GM23338 (cell line): ENCODE measurements at regions not wholly inside any gene's neighbourhood (a gene's known extent, or its start where the extent isn't known, plus 50 kb on each side); places are given as distances from the start of the nearest gene placed in this dataset.

Experiments
- ATAC-seq: fragments of 200-7000 bp; cut with Tn5 transposase; 3 replicates; pipeline ENCODE4 v1.9.1; 2020
- DNase-seq: peaks from one replicate; pipeline ENCODE4 v3.0.0-alpha.2; 2015; ENCODE audit warnings: low spot score
- H2AFZ ChIP-seq: fragments of 200-600 bp; sonication (generic); 2 replicates; pipeline ENCODE4 v1.8.0; 2016; ENCODE audit warnings: antibody characterized with exemption, mild to moderate bottlenecking, moderate library complexity
- H3F3A ChIP-seq: fragments of 200-600 bp; sonication (generic); replicated peaks from 2 replicates; pipeline ENCODE4 v1.8.0; 2017; ENCODE audit warnings: antibody characterized with exemption, mixed run types, low read depth
- H3K27ac ChIP-seq: fragments of 200-600 bp; sonication (generic); 2 replicates; pipeline ENCODE4 v1.6.1; 2016; ENCODE audit warnings: low read depth
- H3K27me3 ChIP-seq: fragments of 200-600 bp; sonication (generic); 2 replicates; pipeline ENCODE4 v1.8.0; 2016; ENCODE audit warnings: mild to moderate bottlenecking, mixed run types, moderate library complexity; ENCODE audit not compliant: insufficient read depth
- H3K36me3 ChIP-seq: fragments of 200-600 bp; sonication (generic); 2 replicates; pipeline ENCODE4 v1.8.0; 2016; ENCODE audit warnings: mild to moderate bottlenecking; ENCODE audit not compliant: insufficient read depth
- H3K4me1 ChIP-seq: fragments of 200-600 bp; sonication (generic); 2 replicates; pipeline ENCODE4 v1.8.0; 2016; ENCODE audit warnings: mild to moderate bottlenecking, moderate library complexity; ENCODE audit not compliant: insufficient read depth
- H3K4me2 ChIP-seq: fragments of 200-600 bp; sonication (generic); 2 replicates; pipeline ENCODE4 v1.7.1; 2017; ENCODE audit warnings: mixed run types
- H3K4me3 ChIP-seq: fragments of 200-600 bp; sonication (generic); 2 replicates; pipeline ENCODE4 v1.6.1; 2016; ENCODE audit warnings: mixed run types
- H3K79me2 ChIP-seq: fragments of 200-600 bp; sonication (generic); replicated peaks from 2 replicates; pipeline ENCODE4 v1.8.0; 2017; ENCODE audit warnings: mild to moderate bottlenecking; ENCODE audit not compliant: insufficient read depth
- H3K9me2 ChIP-seq: fragments of 200-600 bp; sonication (generic); 2 replicates; pipeline ENCODE4 v1.8.0; 2017; ENCODE audit not compliant: insufficient read depth
- H4K20me1 ChIP-seq: fragments of 200-600 bp; sonication (generic); replicated peaks from 2 replicates; pipeline ENCODE4 v1.8.0; 2017; ENCODE audit warnings: mild to moderate bottlenecking; ENCODE audit not compliant: insufficient read depth
- H3K27ac Mint-ChIP-seq: 2 replicates; pipeline ENCODE4 v1.8.0; 2020; ENCODE audit warnings: inconsistent platforms, mild to moderate bottlenecking, moderate library complexity, mixed read lengths
- H3K27me3 Mint-ChIP-seq: 3 replicates; pipeline ENCODE4 v1.8.0; 2022; ENCODE audit warnings: low read depth, mild to moderate bottlenecking, moderate library complexity, mixed read lengths, inconsistent platforms; ENCODE audit not compliant: insufficient read depth, poor library complexity
- H3K36me3 Mint-ChIP-seq: 3 replicates; pipeline ENCODE4 v1.8.0; 2021; ENCODE audit warnings: low read depth, mild to moderate bottlenecking, inconsistent platforms, moderate library complexity, mixed read lengths
- H3K4me1 Mint-ChIP-seq: 3 replicates; pipeline ENCODE4 v1.8.0; 2020; ENCODE audit warnings: mild to moderate bottlenecking, inconsistent platforms, mixed read lengths
- H3K4me3 Mint-ChIP-seq: 3 replicates; pipeline ENCODE4 v1.8.0; 2021; ENCODE audit warnings: moderate library complexity, mild to moderate bottlenecking, inconsistent platforms, mixed read lengths
- H3K9me3 Mint-ChIP-seq: 3 replicates; pipeline ENCODE4 v1.8.0; 2020; ENCODE audit warnings: moderate library complexity, mild to moderate bottlenecking, inconsistent platforms, mixed read lengths
- CREB1 ChIP-seq: fragments of 250-450 bp; sonication (Bioruptor Pico); IDR thresholded peaks from 2 replicates; pipeline ENCODE4 v1.5.0; 2020; ENCODE audit warnings: low read depth, mild to moderate bottlenecking, moderate library complexity
- EZH2 ChIP-seq: fragments of 200-600 bp; sonication (generic); IDR thresholded peaks from one replicate; pipeline ENCODE4 v1.8.0; 2017; ENCODE audit warnings: antibody characterized with exemption, mild to moderate bottlenecking, low read depth; ENCODE audit not compliant: unreplicated experiment
- EZH2phosphoT487 ChIP-seq: fragments of 200-600 bp; sonication (generic); IDR thresholded peaks from one replicate; pipeline ENCODE4 v1.8.1; 2018; ENCODE audit warnings: antibody characterized with exemption; ENCODE audit not compliant: unreplicated experiment
- JUNB ChIP-seq: IDR thresholded peaks from one replicate; pipeline ENCODE4 v1.6.1; 2016; ENCODE audit warnings: antibody characterized with exemption; ENCODE audit not compliant: unreplicated experiment
- NANOG ChIP-seq: IDR thresholded peaks from 2 replicates; pipeline ENCODE4 v1.6.1; 2016; ENCODE audit warnings: antibody characterized with exemption, borderline replicate concordance
- POLR2AphosphoS5 ChIP-seq: IDR thresholded peaks from 2 replicates; pipeline ENCODE4 v1.6.1; 2016; ENCODE audit warnings: antibody characterized with exemption, low read depth
- STAT1 ChIP-seq: IDR thresholded peaks from one replicate; pipeline ENCODE4 v1.6.1; 2016; ENCODE audit warnings: antibody characterized with exemption; ENCODE audit not compliant: unreplicated experiment
- ZNF114 ChIP-seq: fragments of 250-450 bp; sonication (Bioruptor Pico); IDR thresholded peaks from 2 replicates; pipeline ENCODE4 v1.5.0; 2020; ENCODE audit warnings: mild to moderate bottlenecking, moderate library complexity
- ZNF331 ChIP-seq: fragments of 250-450 bp; sonication (Bioruptor Pico); IDR thresholded peaks from 2 replicates; pipeline ENCODE4 v1.5.0; 2020; ENCODE audit warnings: low read depth, mild to moderate bottlenecking, moderate library complexity
- TF ChIP-seq, protein P1 (sequence below), 2 experiments: fragments of 200-600 bp in 1 of 2; sonication (generic) in 1 of 2; conservative IDR thresholded peaks; 2 replicates each; pipeline versions ENCODE4 v1.5.1 to v1.6.1; 2016 to 2017; ENCODE audit warnings: antibody characterized with exemption in 2 of 2, low read depth in 2 of 2, mild to moderate bottlenecking in 2 of 2, moderate library complexity in 1 of 2
- TF ChIP-seq, protein P2 (sequence below): IDR thresholded peaks from 2 replicates; pipeline ENCODE4 v1.6.1; 2016; ENCODE audit warnings: antibody characterized with exemption
- TF ChIP-seq, protein P3 (sequence below): fragments of 250-450 bp; sonication (Bioruptor Pico); IDR thresholded peaks from 2 replicates; pipeline ENCODE4 v1.5.0; 2020; ENCODE audit warnings: mild to moderate bottlenecking, moderate library complexity

DNA sequence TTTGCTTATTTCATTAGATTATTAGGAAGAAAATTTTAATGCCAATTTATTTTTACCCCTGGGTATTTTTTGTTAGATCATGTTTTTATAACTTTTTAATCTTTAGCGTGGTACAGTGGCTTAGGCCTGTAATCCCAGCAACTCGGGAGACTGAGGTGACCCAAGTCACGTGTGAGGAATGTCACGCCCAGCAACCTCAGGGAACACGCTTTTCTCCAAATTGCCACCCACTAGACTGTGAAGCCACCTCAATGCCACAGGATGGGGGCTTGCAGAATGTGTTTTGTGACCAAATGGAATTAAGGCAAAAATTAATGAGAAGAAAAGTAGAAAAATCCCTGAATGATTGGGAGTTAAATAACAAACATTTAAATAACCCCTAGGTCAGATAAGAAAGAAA is 141.8 kb downstream of the LAT start:
- ATAC-seq = no peak
- H3K27me3 Mint-ChIP-seq = peaks cover 24% of the 10 kb centered on the region

More for the DNA sequence above, 141.8 kb downstream of the LAT start:
- TF ChIP-seq EZH2 (no peak), STAT1 (no peak), JUNB (no peak), ZNF114 (no peak), ZNF331 (CRISPR knock-in tag) (no peak), NANOG (no peak), EZH2phosphoT487 (no peak), CREB1 (no peak), POLR2AphosphoS5 (no peak)
- TF ChIP-seq, protein P1, sequence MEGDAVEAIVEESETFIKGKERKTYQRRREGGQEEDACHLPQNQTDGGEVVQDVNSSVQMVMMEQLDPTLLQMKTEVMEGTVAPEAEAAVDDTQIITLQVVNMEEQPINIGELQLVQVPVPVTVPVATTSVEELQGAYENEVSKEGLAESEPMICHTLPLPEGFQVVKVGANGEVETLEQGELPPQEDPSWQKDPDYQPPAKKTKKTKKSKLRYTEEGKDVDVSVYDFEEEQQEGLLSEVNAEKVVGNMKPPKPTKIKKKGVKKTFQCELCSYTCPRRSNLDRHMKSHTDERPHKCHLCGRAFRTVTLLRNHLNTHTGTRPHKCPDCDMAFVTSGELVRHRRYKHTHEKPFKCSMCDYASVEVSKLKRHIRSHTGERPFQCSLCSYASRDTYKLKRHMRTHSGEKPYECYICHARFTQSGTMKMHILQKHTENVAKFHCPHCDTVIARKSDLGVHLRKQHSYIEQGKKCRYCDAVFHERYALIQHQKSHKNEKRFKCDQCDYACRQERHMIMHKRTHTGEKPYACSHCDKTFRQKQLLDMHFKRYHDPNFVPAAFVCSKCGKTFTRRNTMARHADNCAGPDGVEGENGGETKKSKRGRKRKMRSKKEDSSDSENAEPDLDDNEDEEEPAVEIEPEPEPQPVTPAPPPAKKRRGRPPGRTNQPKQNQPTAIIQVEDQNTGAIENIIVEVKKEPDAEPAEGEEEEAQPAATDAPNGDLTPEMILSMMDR (conservative IDR thresholded peaks at IDR 0.05; ENCODE audit: low read depth in 2 of 2) = no peak
- TF ChIP-seq, protein P2, sequence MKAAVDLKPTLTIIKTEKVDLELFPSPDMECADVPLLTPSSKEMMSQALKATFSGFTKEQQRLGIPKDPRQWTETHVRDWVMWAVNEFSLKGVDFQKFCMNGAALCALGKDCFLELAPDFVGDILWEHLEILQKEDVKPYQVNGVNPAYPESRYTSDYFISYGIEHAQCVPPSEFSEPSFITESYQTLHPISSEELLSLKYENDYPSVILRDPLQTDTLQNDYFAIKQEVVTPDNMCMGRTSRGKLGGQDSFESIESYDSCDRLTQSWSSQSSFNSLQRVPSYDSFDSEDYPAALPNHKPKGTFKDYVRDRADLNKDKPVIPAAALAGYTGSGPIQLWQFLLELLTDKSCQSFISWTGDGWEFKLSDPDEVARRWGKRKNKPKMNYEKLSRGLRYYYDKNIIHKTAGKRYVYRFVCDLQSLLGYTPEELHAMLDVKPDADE = no peak
- TF ChIP-seq, protein P3, sequence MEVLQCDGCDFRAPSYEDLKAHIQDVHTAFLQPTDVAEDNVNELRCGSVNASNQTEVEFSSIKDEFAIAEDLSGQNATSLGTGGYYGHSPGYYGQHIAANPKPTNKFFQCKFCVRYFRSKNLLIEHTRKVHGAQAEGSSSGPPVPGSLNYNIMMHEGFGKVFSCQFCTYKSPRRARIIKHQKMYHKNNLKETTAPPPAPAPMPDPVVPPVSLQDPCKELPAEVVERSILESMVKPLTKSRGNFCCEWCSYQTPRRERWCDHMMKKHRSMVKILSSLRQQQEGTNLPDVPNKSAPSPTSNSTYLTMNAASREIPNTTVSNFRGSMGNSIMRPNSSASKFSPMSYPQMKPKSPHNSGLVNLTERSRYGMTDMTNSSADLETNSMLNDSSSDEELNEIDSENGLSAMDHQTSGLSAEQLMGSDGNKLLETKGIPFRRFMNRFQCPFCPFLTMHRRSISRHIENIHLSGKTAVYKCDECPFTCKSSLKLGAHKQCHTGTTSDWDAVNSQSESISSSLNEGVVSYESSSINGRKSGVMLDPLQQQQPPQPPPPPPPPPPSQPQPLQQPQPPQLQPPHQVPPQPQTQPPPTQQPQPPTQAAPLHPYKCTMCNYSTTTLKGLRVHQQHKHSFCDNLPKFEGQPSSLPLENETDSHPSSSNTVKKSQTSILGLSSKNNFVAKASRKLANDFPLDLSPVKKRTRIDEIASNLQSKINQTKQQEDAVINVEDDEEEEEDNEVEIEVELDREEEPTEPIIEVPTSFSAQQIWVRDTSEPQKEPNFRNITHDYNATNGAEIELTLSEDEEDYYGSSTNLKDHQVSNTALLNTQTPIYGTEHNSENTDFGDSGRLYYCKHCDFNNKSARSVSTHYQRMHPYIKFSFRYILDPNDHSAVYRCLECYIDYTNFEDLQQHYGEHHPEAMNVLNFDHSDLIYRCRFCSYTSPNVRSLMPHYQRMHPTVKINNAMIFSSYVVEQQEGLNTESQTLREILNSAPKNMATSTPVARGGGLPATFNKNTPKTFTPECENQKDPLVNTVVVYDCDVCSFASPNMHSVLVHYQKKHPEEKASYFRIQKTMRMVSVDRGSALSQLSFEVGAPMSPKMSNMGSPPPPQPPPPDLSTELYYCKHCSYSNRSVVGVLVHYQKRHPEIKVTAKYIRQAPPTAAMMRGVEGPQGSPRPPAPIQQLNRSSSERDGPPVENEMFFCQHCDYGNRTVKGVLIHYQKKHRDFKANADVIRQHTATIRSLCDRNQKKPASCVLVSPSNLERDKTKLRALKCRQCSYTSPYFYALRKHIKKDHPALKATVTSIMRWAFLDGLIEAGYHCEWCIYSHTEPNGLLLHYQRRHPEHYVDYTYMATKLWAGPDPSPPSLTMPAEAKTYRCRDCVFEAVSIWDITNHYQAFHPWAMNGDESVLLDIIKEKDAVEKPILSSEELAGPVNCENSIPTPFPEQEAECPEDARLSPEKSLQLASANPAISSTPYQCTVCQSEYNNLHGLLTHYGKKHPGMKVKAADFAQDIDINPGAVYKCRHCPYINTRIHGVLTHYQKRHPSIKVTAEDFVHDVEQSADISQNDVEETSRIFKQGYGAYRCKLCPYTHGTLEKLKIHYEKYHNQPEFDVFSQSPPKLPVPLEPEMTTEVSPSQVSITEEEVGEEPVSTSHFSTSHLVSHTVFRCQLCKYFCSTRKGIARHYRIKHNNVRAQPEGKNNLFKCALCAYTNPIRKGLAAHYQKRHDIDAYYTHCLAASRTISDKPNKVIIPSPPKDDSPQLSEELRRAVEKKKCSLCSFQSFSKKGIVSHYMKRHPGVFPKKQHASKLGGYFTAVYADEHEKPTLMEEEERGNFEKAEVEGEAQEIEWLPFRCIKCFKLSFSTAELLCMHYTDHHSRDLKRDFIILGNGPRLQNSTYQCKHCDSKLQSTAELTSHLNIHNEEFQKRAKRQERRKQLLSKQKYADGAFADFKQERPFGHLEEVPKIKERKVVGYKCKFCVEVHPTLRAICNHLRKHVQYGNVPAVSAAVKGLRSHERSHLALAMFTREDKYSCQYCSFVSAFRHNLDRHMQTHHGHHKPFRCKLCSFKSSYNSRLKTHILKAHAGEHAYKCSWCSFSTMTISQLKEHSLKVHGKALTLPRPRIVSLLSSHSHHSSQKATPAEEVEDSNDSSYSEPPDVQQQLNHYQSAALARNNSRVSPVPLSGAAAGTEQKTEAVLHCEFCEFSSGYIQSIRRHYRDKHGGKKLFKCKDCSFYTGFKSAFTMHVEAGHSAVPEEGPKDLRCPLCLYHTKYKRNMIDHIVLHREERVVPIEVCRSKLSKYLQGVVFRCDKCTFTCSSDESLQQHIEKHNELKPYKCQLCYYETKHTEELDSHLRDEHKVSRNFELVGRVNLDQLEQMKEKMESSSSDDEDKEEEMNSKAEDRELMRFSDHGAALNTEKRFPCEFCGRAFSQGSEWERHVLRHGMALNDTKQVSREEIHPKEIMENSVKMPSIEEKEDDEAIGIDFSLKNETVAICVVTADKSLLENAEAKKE (CRISPR knock-in tag) = no peak
- Mint-ChIP-seq H3K4me3 (no peak overlapping the region), H3K27ac (no peak overlapping the region), H3K4me1 (no peaks in the 10 kb centered on the region), H3K9me3 (no peaks in the 10 kb centered on the region; the same call in 2 of the 3 replicates), H3K36me3 (no peaks in the 10 kb centered on the region)
- Histone ChIP-seq H3K27ac (no peak overlapping the region), H3K9me2 (no peaks in the 10 kb centered on the region), H3K79me2 (no peaks in the 10 kb centered on the region), H3K4me1 (no peaks in the 10 kb centered on the region), H3K27me3 (peaks cover 35% of the 10 kb centered on the region), H3K4me2 (no peak overlapping the region), H3K36me3 (no peaks in the 10 kb centered on the region), H2AFZ (no peak overlapping the region), H3F3A (no peaks in the 10 kb centered on the region), H3K4me3 (no peak overlapping the region), H4K20me1 (0 out of 2 replicates have a peak, but pooled peaks cover 5% of the 10 kb centered on the region)
- no peak for DNase-seq
